Right lobe of liver (tissue), 6 donors: ENCODE measurements at regions not wholly inside any gene's neighbourhood (a gene's known extent, or its start where the extent isn't known, plus 50 kb on each side); places are given as distances from the start of the nearest gene placed in this dataset.

Source experiments
- ATAC-seq, 4 donors: fragments of 200-7000 bp; cut with Tn5 transposase; one replicate each; pipeline ENCODE4 v1.9.1; 2020; ENCODE audit warnings: mild to moderate bottlenecking in 4 of 4, moderate library complexity in 4 of 4
- DNase-seq, 3 donors: peaks; one replicate each; pipeline ENCODE4 v3.0.0-alpha.2; 2020
- H3K27ac ChIP-seq, 3 donors: fragments of 200-600 bp; one replicate each; pipeline ENCODE4 v1.8.0; 2022
- H3K27me3 ChIP-seq, 2 donors: fragments of 200-600 bp; one replicate each; pipeline ENCODE4 v1.8.0; 2022
- H3K36me3 ChIP-seq, 4 donors: fragments of 200-600 bp; sonication (generic) in 1 of 4; one replicate each; pipeline versions ENCODE4 v1.5.1 to v1.8.0; 2017 to 2022; ENCODE audit warnings: control low read depth in 1 of 4
- H3K4me1 ChIP-seq, 4 donors: fragments of 200-600 bp; sonication (generic) in 1 of 4; one replicate each; pipeline versions ENCODE4 v1.5.1 to v1.8.0; 2017 to 2022; ENCODE audit warnings: control low read depth in 1 of 4
- H3K4me3 ChIP-seq, 3 donors: fragments of 200-600 bp; one replicate each; pipeline ENCODE4 v1.8.0; 2022
- H3K9me3 ChIP-seq, 4 donors: fragments of 200-600 bp; sonication (generic) in 1 of 4; one replicate each; pipeline versions ENCODE4 v1.5.1 to v1.8.0; 2017 to 2022; ENCODE audit warnings: control low read depth in 1 of 4
- POLR2A ChIP-seq: fragments of 450-650 bp; IDR thresholded peaks from one replicate; pipeline ENCODE4 v1.6.1; 2017; ENCODE audit warnings: antibody characterized with exemption, mild to moderate bottlenecking
- WGBS: methylation state at CpG from one replicate; pipeline ENCODE4 v1.1.6; 2018; ENCODE audit warnings: low coverage, low lambda C conversion rate; ENCODE audit not compliant: insufficient coverage; ENCODE audit errors: missing lambda C conversion rate; 5-methylcytosine and 5-hydroxymethylcytosine counted together
- intact Hi-C, 2 donors: fragments of 100-400 bp; cut with DNase I; formaldehyde crosslinking; loops; one replicate each; pipeline versions ENCODE4 v1.11.2 to v1.14.1; 2022
- TF ChIP-seq, protein P1 (sequence below), 4 donors: fragments of 200-600 bp in 3 of 4; fragments of 450-650 bp in 1 of 4; IDR thresholded peaks; one replicate each; pipeline versions ENCODE4 v1.5.1 to v1.8.0; 2016 to 2022; ENCODE audit warnings: antibody characterized with exemption in 4 of 4, mild to moderate bottlenecking in 2 of 4
- donor health status: DM: no; HTN: yes; CAD: no.
- donor health status: DM: no; HTN: no; CAD: no.
- donor health status: DM: no; HTN: no; CAD: no.
- donor health status: DM: no; HTN: yes; CAD: no.
- donor health status: DM: no; HTN: yes; CAD: no.

- no peaks in the 10 kb centered on the region for H3K4me1 ChIP-seq
- WGBS, result 69% methylated on average over 23 of the region's 27 CpGs
- no peaks in the 10 kb centered on the region for H3K36me3 ChIP-seq
- intact Hi-C loops, result no loop called here
- no peak for TF ChIP-seq POLR2A
- TF ChIP-seq, protein P1, sequence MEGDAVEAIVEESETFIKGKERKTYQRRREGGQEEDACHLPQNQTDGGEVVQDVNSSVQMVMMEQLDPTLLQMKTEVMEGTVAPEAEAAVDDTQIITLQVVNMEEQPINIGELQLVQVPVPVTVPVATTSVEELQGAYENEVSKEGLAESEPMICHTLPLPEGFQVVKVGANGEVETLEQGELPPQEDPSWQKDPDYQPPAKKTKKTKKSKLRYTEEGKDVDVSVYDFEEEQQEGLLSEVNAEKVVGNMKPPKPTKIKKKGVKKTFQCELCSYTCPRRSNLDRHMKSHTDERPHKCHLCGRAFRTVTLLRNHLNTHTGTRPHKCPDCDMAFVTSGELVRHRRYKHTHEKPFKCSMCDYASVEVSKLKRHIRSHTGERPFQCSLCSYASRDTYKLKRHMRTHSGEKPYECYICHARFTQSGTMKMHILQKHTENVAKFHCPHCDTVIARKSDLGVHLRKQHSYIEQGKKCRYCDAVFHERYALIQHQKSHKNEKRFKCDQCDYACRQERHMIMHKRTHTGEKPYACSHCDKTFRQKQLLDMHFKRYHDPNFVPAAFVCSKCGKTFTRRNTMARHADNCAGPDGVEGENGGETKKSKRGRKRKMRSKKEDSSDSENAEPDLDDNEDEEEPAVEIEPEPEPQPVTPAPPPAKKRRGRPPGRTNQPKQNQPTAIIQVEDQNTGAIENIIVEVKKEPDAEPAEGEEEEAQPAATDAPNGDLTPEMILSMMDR (IDR thresholded peaks at IDR 0.05), result no peak
- ATAC-seq (no peak), DNase-seq (no peak)
- H3K9me3 ChIP-seq, result no peaks in the 10 kb centered on the region
- no peak overlapping the region for H3K4me3 ChIP-seq
- no peak overlapping the region for H3K27ac ChIP-seq
- no peaks in the 10 kb centered on the region for H3K27me3 ChIP-seq
Observed at GRCh38 chr5:2866662-2867372, 115.3 kb upstream of the IRX2 start.

- no peaks in the 10 kb centered on the region for H3K36me3 ChIP-seq
- intact Hi-C loops, result no loop called here
- H3K27ac ChIP-seq, result no peak overlapping the region
- H3K9me3 ChIP-seq, result no peaks in the 10 kb centered on the region
- no peaks in the 10 kb centered on the region for H3K4me1 ChIP-seq
- no peaks in the 10 kb centered on the region for H3K27me3 ChIP-seq
- 42% methylated on average over 9 of the region's 12 CpGs for WGBS
- no peak overlapping the region for H3K4me3 ChIP-seq
- no peak for TF ChIP-seq POLR2A
- TF ChIP-seq, protein P1 (IDR thresholded peaks at IDR 0.05), result no peak
- no peak for DNase-seq
- ATAC-seq, result no peak
Observed at GRCh38 chr5:2865856-2866255, 114.4 kb upstream of the IRX2 start.

GRCh38 chr5:2864515-2865105 lies 113.1 kb upstream of the IRX2 start:
- TF ChIP-seq, protein P1 (IDR thresholded peaks at IDR 0.05), result no peak
- no peak for TF ChIP-seq POLR2A
- H3K27ac ChIP-seq, result no peak overlapping the region
- intact Hi-C loops, result no loop called here
- H3K4me3 ChIP-seq, result no peak overlapping the region
- no peaks in the 10 kb centered on the region for H3K27me3 ChIP-seq
- ATAC-seq (no peak), DNase-seq (no peak)
- no peaks in the 10 kb centered on the region for H3K4me1 ChIP-seq
- H3K36me3 ChIP-seq, result no peaks in the 10 kb centered on the region
- 47% methylated on average over 7 of the region's 14 CpGs for WGBS
- no peaks in the 10 kb centered on the region for H3K9me3 ChIP-seq

DNA sequence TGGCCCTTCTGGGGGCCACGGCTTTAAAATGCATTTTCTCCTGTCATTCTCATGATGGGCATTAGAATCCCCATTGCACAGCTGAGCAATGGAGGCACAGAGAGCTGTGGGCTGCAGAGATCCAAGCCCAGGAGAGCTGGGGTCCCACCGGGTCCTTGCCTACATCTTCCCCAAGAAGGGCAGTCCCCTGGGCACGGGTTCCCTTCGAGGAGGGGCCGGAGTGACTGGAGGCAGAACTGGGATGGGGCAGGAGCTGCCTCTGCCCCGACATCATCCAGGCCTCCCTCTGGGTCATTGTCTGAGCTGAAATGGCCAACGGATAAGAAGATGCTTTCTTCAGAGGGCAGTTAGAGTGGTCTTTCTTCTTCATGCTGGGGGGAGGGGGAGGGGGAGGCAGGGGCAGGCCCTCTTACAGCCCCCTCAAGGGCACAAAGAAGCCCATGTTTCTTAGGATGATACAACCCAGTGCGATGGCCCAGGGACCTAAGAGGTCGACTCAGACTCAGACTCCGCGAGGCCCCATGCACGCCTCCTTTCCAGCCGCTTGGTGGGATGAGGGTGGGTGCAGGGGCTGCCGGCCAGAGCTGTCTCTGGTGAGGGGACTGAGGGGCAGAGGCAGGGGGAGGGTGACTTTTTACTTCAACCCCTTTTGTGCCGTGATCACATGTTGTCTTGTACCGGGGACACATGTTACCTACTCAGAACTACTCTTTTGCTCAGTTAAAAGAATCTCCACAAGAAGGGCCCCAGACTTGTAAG lies 112.4 kb upstream of the IRX2 start:
- Histone ChIP-seq H3K36me3 (no peaks in the 10 kb centered on the region), H3K27me3 (no peaks in the 10 kb centered on the region), H3K9me3 (no peaks in the 10 kb centered on the region), H3K4me1 (no peaks in the 10 kb centered on the region), H3K27ac (no peak overlapping the region), H3K4me3 (no peak overlapping the region)
- 40% methylated on average over 1 of the region's 16 CpGs for WGBS
- no peak for DNase-seq
- no peak for TF ChIP-seq POLR2A
- TF ChIP-seq, protein P1 (IDR thresholded peaks at IDR 0.05), result no peak
- intact Hi-C loops, result no loop called here
- ATAC-seq, result no peak
